Left ventricle myocardium inferior (tissue), 1 donor: ENCODE measurements at regions not wholly inside any gene's neighbourhood (a gene's known extent, or its start where the extent isn't known, plus 50 kb on each side); places are given as distances from the start of the nearest gene placed in this dataset.

ENCODE experiments used
- DNase-seq: peaks from one replicate; pipeline ENCODE4 v3.0.0-alpha.2; 2020
- H3K27ac ChIP-seq: fragments of 200-600 bp; replicated peaks from 2 replicates; pipeline ENCODE4 v1.8.0; 2021
- H3K27me3 ChIP-seq: fragments of 200-600 bp; 2 replicates; pipeline ENCODE4 v1.8.0; 2021; ENCODE audit warnings: low read depth
- H3K36me3 ChIP-seq: fragments of 200-600 bp; 2 replicates; pipeline ENCODE4 v1.8.0; 2021
- H3K4me1 ChIP-seq: fragments of 200-600 bp; 2 replicates; pipeline ENCODE4 v1.8.0; 2021
- H3K4me3 ChIP-seq: fragments of 200-600 bp; 2 replicates; pipeline ENCODE4 v1.8.0; 2021; ENCODE audit warnings: mild to moderate bottlenecking, moderate library complexity
- H3K9me3 ChIP-seq: fragments of 200-600 bp; replicated peaks from 2 replicates; pipeline ENCODE4 v1.8.0; 2021
- intact Hi-C: fragments of 100-400 bp; cut with micrococcal nuclease; formaldehyde crosslinking; loops from one replicate; pipeline ENCODE4 v1.11.0; 2022
- TF ChIP-seq, protein P1 (sequence below): fragments of 200-600 bp; IDR thresholded peaks from 2 replicates; pipeline ENCODE4 v1.8.0; 2021; ENCODE audit warnings: antibody characterized with exemption, mild to moderate bottlenecking, borderline replicate concordance
- donor health status: DM: no; HTN: yes; CAD: no; lungs with severe emphysema.

DNA sequence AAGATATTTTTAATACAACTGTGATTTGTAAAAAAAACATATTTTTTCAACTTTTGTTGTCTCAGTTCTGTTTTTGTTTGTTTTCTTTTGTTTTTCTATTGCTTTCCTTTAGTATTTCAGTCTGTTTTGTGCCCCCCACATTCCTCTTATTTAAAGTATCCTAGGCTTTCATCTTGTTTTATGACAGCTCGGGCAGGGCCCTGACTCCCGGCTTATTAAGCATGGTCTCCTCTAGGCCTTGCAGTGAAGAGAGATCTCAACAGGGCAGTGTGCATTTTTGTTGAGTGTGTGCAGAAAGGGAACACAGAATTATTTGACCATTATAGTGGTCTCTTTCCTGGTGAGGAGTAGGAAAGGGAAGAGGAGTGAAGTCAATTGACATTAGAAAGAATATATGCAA, 110.2 kb upstream of the SLC38A4 start:
- intact Hi-C loops = no loop called here
- H3K36me3 ChIP-seq = no peaks in the 10 kb centered on the region
- no peak overlapping the region for H3K27ac ChIP-seq
- H3K4me3 ChIP-seq = no peak overlapping the region
- DNase-seq = no peak
- TF ChIP-seq, protein P1, sequence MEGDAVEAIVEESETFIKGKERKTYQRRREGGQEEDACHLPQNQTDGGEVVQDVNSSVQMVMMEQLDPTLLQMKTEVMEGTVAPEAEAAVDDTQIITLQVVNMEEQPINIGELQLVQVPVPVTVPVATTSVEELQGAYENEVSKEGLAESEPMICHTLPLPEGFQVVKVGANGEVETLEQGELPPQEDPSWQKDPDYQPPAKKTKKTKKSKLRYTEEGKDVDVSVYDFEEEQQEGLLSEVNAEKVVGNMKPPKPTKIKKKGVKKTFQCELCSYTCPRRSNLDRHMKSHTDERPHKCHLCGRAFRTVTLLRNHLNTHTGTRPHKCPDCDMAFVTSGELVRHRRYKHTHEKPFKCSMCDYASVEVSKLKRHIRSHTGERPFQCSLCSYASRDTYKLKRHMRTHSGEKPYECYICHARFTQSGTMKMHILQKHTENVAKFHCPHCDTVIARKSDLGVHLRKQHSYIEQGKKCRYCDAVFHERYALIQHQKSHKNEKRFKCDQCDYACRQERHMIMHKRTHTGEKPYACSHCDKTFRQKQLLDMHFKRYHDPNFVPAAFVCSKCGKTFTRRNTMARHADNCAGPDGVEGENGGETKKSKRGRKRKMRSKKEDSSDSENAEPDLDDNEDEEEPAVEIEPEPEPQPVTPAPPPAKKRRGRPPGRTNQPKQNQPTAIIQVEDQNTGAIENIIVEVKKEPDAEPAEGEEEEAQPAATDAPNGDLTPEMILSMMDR = no peak
- H3K4me1 ChIP-seq = no peaks in the 10 kb centered on the region
- H3K9me3 ChIP-seq = peaks cover 4% of the 10 kb centered on the region
- H3K27me3 ChIP-seq = no peaks in the 10 kb centered on the region

DNA sequence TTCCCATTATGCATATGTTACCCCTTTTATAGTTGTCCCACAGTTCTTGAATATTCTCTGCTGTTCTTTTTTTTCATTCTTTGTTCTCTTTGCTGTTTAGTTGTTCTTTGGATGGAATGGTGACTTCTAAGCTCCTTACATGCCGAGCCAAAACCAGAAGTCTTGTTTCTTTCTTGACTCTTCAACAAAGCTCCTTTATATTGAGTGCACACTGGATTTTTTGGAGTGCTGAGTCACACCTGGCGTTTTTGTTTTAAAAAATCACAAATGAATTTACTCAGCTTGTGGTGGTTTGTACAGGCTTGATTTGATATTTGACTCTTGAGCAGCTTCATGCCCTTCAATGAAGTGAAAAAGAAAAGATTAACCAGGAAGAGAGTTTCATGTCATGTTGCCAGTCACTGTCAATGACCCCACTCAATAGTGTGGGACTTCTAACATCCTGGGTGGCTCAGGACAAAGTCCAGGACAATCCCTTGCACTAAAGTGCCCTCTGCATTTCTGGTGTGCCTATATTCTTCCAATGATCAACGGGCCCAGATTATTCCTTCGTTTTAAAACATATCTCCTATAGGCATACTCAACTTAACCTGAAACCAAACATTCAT, 112.4 kb upstream of the SLC38A4 start:
- no peak overlapping the region for H3K4me3 ChIP-seq
- no peaks in the 10 kb centered on the region for H3K4me1 ChIP-seq
- TF ChIP-seq, protein P1 = no peak
- no peak for DNase-seq
- no peak overlapping the region for H3K27ac ChIP-seq
- intact Hi-C loops = no loop called here
- no peaks in the 10 kb centered on the region for H3K9me3 ChIP-seq
- no peaks in the 10 kb centered on the region for H3K36me3 ChIP-seq
- no peaks in the 10 kb centered on the region for H3K27me3 ChIP-seq

GRCh38 chr12:46941981-46942380, 116.2 kb upstream of the SLC38A4 start:
- Histone ChIP-seq H3K36me3 (no peaks in the 10 kb centered on the region), H3K27me3 (no peaks in the 10 kb centered on the region), H3K27ac (no peak overlapping the region), H3K4me3 (no peak overlapping the region), H3K4me1 (no peaks in the 10 kb centered on the region), H3K9me3 (no peaks in the 10 kb centered on the region)
- TF ChIP-seq, protein P1 = no peak
- intact Hi-C loops = no loop called here
- no peak for DNase-seq

GRCh38 chr12:46942579-46942978, 116.8 kb upstream of the SLC38A4 start:
- Histone ChIP-seq H3K4me3 (no peak overlapping the region), H3K36me3 (no peaks in the 10 kb centered on the region), H3K27ac (no peak overlapping the region), H3K27me3 (no peaks in the 10 kb centered on the region), H3K4me1 (no peaks in the 10 kb centered on the region), H3K9me3 (no peaks in the 10 kb centered on the region)
- TF ChIP-seq, protein P1 = no peak
- no peak for DNase-seq
- intact Hi-C loops = no loop called here

DNA sequence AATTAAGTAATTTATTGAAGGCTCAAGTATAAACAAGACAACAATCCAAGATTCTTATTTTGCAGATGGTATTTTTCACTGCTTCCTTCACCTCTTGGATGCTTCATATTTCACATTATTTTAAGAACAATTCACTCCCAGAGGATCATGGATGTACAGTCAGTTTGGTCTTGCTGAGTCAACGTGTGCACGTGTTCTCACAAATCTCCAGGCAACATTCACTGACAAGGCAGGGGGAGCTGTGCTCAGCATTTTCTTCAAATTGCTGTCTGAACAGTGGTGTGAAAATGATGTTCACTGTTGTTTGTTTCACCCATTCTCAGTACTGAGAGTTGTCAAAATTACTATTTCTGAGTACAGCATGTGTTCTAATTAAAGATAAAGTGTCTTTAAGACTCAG, 118.3 kb upstream of the SLC38A4 start:
- intact Hi-C loops = no loop called here
- DNase-seq = no peak
- H3K4me3 ChIP-seq = no peak overlapping the region
- no peak overlapping the region for H3K27ac ChIP-seq
- no peaks in the 10 kb centered on the region for H3K36me3 ChIP-seq
- no peaks in the 10 kb centered on the region for H3K4me1 ChIP-seq
- no peaks in the 10 kb centered on the region for H3K9me3 ChIP-seq
- H3K27me3 ChIP-seq = no peaks in the 10 kb centered on the region
- TF ChIP-seq, protein P1 = peak; percentile 37
